ENCODE measurements at regions not wholly inside any gene's neighbourhood (a gene's known extent, or its start where the extent isn't known, plus 50 kb on each side); places are given as distances from the start of the nearest gene placed in this dataset.
"Not testable (repeated sequence)": the region's sequence is repeated elsewhere in the genome, so short reads cannot be mapped to it uniquely, and the experiment has no call there.

DNA sequence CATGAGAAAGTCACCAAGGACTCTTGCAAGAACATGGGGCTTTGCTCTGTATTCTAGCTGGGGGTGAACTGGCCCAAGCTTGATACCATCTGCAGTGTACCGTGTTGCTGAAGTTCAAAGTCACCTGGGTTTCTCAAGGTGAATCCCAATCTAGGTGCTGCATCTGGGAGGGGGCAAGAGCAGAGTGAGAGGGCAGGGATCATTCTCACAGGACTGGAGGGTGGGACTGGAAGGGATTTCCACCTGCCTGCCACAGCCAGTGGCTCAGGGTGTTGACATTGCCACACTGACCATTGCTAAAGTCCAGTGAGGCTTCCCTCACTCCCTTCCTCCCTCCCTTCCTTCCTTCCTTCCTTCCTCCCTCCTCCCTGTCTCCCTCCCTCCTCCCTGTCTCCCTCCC is 98.7 kb downstream of the MYCN start:
- DNase-seq = no peak

DNA sequence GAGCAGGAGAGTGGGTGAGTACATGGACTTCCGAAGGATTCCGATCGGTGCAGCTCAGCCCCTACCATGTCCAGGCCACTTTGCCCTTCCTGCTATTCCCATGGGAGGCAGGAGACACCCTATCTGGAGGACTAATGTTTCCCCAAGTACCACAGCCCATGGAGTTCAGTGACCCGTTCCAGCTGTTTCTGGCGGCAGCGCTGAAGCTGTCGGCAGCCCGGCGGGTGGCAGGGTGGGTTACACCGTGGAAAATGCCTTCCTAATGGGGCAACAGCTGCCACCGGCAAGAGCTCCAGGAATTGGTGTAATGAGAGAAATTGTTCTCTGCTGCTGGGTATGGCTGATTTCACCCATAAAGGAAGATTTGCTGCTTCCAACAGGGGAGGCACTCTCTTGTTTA is 98.3 kb downstream of the MYCN start:
- DNase-seq = no peak

DNA sequence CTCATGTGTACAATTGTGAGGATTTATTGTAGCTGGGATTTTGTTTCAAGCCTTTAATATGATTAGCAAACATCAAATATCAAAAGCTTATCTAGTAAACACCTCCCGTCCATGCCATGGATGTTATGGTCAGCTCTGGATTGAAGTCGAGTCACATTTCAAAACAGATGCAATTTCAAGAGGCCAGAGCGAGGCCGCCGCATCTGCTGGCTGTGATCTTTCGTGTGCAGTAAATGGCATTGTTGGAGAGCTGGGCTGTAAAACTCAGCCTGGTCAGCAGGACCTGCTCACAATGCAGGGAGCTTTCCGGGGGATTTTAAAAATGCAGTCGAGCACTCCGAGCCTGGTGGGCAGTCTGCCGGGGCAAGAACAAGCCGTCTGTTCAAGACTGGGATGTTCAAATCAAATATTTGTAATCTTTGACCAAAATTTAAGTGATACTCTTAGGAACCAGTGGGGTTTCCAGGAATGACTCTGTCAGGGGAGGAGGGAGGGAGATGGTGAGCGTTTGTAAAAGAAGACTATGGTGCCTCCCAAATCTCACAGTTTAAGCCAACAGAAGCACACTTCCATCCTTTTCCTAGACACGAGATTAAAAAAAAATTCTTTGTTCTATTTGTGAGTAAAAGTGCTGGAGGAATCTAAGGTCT is 97.6 kb downstream of the MYCN start:
- DNase-seq = no peak

DNA sequence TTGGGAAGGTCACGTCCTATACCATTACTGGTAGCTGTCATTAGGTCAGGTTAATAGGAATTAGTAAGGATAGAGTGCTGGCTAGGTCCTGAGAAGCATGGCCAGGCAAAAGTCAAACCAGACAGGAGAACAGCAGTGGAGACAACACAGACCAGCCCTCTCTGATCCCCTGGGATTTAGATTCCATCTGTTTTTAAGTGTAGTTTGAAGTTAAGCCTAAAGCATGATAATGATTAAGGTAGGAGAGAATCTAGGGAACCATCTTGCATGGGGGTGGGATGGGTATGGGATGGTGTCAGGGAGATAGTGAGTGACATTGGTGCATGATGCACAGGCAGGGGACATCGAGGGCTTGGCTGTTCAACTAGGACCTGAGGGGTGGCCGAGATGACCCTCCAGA is 96.6 kb downstream of the MYCN start:
- no peak for DNase-seq

DNA sequence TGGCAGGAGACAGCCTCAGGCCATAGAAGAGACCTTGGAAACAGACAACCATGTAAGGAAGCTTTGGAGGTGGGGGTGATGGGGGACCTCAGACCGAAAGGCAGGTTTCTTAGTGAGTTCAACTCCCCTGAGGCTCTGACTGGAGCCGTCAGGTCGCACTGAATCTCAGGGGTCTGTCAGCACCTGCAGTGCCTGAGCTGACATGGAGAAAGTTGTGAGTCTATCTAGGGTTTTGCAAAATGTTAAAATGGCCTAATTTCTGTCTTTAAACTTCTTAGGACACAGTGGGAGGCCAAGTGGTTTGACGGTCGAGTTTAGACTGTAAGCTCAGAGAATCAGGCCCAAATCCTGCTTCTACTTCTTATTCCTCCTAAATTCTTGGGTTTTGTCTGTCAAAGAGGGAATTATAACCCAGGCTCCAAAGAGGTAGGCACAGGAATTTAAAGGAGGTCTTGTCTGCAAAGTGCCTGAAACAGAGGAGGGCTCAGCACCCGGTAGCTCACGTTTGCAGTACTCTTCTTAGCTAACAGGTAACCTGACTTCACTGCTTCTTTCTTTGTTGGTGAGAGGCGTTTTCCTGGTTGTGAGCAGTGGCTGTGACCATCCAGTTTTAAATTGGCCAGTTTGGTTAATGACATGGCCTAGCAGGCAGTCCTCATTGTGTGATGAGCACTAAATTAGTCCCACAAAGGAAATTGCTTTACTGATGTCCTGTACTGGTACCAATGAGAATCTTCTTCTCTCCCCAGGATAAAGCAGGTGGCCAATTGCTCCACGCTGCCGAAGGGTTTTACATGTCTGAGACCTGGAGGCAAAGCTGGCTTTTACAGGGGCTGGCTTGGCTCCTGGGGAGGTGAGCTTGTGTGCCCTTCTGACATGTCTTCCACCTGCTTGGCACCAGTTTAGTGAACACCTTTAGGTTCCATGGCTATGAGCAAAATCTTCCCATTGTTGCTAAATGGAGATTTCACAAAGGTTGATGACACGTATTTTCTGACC is 95.7 kb downstream of the MYCN start:
- no peak for DNase-seq

DNA sequence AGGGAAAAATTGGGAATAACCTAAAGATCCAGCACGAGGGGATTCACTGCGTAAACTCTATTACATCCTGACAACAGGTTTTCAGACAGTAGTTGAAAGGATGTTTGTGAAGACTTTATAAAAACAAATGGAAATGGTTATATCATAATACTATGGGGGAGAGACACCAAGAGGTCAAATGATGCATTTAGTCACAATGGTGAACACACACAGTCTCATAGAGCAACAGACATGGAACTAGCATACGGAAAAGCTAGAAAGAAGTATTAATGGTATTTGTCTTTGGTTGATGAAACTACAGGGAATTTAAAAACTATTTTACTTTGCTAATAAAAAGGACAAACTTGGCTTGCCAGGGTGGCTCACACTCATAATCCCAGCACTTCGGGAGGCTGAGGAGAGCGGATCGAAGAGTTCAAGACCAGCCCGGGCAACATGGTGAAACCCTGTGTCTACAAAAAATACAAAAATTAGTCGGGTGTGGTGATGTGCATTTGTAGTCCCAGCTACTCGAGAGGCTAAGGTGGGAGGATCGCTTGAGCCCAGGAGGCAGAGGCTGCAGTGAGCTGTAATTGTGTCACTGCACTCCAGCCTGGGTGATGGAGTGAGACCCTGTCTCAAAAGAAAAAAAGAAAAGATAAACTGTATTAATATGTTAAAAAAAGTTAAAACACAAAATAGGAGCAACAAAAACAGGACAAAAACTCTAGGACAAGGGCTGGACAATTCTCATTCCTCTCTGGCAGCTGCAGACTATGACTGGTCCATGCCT is 94.8 kb downstream of the MYCN start:
- no peak for DNase-seq

DNA sequence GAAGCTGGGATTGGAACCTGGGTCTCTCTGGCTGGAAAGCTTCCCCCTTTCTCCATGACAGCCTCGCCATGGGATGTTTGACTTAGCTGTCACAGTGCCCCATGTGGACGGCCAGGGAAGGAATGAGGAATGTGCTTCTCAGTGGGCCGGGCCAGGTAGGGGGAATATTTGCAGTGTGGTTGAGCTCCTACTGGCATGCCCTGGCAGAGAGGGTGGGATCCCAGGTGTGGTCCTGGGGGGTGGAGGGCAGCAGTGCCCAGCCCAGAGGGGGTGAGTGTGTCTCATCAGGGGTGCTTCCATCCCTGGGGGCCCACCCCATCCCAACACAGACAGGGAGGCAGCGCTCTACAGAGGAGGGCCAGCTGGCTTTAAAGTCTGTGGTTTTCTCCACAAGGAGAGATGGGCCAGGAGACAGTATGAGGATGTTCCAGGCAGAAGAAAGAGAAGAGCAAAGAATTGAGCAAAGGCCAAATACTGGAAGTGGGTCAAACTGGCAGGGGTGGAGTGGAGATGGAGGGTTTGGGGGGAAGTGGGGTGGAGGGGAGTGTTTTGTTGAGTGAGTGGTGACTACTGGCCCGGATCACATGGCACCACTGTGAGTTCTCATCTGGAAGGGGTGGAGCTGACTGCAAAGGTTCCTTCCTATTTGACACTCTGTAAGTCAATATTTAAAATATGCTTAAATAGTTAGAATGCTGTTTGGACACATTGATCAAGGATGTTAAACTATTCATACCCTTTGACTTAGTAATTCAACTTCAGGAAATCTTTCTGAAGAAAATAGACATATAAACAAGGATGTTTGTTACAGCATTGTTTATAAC is 94.0 kb downstream of the MYCN start:
- DNase-seq = no peak

DNA sequence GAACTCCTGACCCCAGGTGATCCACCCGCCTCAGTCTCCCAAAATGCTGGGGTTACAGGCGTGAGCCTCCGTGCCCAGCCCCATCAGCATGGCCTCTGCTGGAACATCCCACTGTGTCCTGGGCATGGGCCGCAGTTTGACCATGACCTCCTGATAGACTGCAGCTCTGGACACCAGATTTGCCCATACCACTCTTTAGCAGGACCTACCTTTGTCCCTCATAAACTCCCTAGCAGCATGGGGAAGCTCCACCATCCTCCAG is 92.6 kb downstream of the MYCN start:
- no peak for DNase-seq

DNA sequence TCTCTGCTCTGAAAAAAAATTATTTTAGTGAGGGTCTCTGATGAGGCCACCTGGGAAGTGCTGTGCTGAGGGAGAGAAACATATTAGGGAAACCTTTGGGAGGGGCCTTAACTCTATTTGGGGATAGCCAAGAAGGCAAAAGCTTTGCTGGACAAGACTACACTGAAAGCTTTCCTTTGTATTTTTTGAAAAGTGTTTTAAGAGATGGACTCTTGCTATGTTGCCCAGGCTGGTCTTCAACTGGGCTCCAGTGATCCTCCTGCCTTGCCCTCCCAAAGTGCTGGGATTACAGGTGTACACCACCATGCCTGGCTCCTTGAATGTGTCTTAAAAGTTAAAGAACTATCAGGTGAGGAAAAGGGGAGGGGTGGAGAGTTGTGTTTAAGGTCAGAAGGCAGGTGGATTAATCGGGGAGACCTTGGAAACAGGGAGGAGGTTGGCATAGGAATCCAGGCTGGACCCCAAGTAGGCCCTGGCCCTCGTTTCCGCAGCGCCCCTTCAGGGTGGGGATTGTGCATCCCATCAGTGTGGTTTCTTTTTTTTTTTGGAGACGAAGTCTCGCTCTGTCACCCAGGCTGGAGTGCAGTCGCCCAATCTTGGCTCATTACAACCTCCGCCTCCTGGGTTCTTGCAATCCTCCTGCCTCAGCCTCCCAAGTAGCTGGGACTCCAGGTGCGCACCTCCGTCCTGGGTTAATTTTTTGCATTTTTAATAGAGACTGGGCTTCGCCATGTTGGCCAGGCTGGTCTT is 92.1 kb downstream of the MYCN start:
- no peak for DNase-seq

DNA sequence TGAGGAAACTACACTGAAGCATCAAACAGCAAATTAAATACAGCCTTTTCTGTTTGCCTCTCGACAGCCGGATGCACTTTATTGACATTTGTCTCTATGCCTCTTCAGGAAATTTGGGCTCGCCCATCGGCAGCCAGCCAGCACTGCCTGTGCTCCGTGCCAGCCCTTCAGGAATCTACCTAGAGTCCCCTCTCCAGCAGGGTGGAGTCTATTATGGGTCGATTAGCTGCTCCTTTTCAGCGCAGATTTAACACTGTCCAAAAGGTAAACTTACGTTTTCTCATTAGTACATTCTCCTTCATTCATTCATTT is 91.5 kb downstream of the MYCN start:
- DNase-seq = no peak

DNA sequence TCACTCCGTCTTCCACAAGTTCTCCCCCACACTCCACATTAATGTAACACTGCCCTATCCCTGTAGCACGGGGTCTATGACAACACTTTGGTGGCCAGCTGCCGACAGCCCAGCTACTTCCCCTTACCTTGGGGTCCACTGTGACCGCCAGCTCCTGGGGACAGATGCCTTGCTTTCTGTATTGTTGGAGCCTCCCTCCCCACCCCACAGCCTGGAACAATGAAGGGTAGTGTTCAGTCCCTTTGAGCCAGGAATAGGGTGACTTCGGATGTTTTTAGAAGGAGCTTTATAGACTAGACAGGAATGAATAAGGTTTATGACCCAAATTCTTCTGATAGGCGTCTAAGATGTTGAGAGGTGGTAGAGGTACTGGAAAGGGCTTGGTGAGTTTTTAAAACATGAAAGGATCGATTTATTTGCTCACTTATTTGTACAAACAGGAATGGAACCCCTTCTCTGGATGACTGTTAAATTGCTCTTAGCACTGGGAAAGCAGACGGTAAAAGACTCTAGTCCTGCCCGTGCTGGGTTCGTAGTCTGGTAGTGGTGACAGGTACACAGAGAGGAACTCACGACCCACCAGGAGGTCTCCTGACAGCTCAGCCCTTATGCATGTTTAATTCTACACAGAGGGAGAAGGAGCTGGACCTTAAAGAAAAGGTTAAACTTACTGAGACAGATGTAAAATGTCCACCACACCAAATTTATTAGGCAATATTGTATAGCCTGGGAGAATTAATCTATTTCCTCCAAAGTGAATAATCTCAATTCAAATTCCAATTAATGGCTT is 90.9 kb downstream of the MYCN start:
- no peak for DNase-seq

DNA sequence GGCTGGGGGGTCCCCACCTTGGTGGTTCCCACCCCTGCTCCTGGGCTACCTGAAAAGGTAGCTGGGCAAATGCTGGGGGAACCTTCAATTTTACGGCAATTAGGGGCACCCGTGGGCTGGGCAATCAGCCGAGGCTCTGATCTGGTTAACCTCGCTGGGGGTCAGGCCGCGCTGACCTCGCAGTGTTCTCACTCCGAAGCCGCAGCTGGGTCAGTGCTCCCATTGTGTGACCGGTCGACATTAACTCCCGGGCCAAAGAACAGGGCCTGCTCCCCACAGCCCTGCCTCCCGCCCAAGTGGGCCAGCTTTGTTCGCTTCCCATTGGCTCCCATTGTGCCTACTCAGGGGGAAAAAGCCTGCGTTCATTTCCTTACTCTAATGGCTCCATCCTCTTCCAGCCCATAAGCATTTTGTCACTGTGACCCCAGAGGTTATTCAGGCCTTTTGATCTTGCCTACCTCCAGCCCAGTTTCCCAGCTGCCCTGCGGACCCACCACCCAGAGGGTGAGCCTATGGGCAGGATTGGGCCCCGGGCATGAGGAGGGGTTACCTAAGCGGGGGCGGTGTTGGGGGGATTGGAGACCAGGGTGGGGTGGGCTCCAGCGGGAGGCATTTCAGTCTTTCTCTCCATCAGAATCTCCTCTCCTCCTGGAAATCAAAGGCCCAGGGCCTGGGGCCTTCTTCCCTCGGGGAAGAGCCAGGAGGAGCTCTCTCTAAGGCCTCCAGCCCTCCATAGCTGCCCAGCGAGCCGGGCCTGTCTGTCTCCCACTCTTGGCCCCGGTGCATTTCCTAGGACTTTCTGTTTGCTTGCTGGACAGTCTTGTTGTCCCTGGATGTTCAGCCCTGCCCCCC is 90.1 kb downstream of the MYCN start:
- DNase-seq = no peak

DNA sequence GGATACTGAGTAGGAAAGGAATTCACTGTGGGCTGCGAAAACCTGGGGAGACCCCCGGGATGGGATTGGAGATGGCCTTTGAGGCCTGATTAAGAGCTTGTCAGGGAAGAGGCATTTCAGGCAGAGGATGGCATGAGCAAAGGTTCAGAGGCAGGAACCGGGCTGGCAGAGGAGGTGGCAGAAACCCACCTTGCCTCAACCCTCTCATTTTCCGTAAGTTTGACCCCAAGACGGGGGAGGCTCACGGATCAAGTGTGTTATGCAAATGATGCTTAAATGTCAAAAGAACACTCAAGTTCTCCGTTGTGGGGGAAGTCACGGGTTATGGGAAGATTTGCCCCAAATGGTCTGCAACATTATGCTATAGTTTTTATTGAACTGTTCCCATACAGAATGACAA is 88.3 kb downstream of the MYCN start:
- DNase-seq = no peak

DNA sequence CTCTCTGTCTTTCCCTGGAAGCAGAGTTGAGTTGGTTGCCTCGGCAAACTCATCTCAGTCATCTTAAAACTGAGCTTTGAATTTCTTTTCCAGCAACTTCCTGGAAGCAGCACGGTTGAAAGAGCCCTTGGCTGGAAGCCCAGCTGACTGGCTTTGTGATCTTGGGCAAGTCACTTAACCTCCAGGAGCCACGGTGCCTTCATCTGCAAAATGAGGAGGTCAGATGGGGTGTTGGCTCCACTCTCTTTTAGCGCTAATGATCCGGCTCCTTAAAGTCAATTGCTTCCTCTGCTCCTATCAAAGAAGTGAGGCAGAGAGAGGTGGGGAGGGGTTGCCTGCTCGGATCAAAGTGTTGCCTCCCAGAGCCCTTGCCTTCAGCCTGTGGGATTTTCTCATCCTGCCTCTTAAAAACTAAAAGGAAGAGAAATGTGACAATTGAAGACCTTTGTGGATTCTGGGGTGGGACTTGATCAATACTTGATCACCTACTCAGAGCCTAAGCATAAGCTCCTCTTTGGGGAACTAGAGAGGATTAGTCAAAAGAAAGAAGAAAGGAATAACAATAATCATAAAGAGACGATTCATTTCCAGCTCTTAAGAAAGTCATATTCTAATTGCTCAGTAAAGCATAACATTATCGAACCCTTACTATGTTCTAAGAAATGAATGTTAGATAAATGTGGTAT is 86.6 kb downstream of the MYCN start:
- no peak for DNase-seq

DNA sequence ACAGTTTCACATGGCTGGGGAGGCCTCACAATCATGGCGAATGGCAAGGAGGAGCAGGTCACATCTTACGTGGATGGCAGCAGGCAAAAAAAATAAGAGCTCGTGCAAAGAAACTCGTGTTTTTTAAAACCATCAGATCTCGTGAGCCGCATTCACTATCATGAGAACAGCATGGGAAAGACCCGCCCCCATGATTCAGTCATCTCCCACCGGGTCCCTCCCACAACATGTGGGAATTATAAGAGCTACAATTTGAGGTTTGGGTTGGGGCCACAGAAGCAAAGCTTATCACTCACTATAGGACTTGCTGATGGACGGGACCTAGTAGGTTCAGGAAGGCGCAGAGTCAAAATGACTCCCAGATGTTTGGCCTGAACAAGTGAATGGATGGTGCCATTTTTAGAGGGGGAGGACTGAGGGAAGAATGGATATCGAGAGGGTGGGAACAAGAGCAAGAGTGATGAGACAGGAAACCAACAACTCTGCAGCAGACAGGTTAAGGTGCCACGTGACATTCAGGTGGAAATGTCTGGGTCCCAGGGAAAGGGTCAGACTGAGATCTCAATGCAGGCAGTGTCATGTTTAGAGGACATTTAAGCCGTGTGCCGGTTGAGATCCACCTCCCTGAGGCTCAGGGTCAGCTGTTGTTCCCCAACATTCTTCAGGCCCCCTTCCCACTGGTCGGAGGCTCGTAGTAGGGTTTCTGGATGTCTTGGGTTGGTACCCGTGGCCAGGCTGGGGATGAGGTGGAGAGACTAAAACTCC is 85.7 kb downstream of the MYCN start:
- no peak for DNase-seq

DNA sequence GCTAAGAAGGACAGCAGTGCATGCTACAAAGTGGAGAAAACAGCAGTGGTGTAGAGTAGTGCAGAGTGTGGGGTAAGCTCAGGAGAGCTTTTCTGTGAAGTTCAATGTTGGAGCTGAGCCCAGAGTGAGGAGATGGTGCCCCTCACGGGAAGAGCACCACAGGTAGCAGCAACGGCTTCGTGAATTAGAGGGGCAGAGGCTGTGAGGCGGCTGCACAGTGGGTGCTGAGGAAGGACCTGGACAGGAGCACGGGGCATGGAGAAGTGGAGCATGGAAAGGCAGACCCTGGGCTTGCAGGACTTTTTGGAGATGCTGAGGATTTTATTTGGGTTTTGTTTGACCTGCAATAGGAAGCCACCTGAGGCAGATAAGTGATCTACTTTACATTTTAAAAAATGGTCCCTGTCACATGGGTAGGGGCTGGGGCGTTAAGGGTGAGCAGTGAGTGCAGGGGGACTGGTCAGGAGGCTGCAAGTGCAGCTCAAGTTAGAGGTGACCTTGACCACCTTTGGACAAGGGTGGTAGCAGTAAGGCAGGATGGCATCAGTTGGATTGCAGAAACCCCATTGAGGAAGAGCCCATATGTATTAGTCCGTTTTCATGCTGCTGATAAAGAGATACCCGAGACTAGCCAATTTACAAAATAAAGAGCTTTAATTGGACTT is 85.0 kb downstream of the MYCN start:
- DNase-seq = no peak

DNA sequence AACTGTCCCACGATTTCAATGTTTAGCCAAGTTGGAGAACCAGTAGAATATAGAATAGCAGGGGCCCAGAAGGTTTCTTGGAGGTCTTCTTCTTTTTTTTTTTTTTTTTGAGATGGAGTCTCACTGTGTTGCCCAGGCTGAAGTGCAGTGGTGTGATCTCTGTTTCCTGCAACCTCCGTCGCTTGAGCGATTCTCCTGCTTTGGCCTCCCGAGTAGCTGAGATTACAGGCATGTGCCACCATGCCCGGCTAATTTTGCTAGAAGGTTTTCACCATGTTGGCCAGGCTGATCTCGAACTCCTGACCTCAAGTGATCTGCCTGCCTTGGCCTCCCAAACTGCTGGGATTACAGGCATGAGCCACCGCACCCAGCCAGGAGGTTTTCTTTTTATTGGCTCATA is 84.3 kb downstream of the MYCN start:
- not testable (repeated sequence) for DNase-seq

Measured in activated CD4-positive, alpha-beta T cell treated with anti-CD3 and anti-CD28 coated beads for 4 hours (primary cell).